Subcutaneous abdominal adipose tissue (tissue), 5 donors: ENCODE measurements at regions not wholly inside any gene's neighbourhood (a gene's known extent, or its start where the extent isn't known, plus 50 kb on each side); places are given as distances from the start of the nearest gene placed in this dataset.

Experiments used
- H3K27ac ChIP-seq: one replicate; pipeline ENCODE4 v1.7.0; 2013; ENCODE audit warnings: low read depth, mild to moderate bottlenecking, inconsistent platforms, low read length, moderate library complexity
- H3K27me3 ChIP-seq, 5 donors: one replicate each; pipeline ENCODE4 v1.7.0; 2013; ENCODE audit warnings: low read length in 5 of 5, inconsistent platforms in 1 of 5; ENCODE audit not compliant: control insufficient read depth in 5 of 5, insufficient read depth in 4 of 5
- H3K36me3 ChIP-seq, 5 donors: one replicate each; pipeline ENCODE4 v1.7.0; 2013; ENCODE audit warnings: low read length in 5 of 5; ENCODE audit not compliant: control insufficient read depth in 5 of 5, insufficient read depth in 5 of 5
- H3K4me1 ChIP-seq, 5 donors: one replicate each; pipeline ENCODE4 v1.7.0; 2013; ENCODE audit warnings: low read length in 5 of 5, mild to moderate bottlenecking in 3 of 5, moderate library complexity in 1 of 5; ENCODE audit not compliant: control insufficient read depth in 5 of 5, insufficient read depth in 5 of 5
- H3K4me3 ChIP-seq, 5 donors: one replicate each; pipeline ENCODE4 v1.7.0; 2013; ENCODE audit warnings: low read length in 5 of 5, low read depth in 1 of 5
- H3K9ac ChIP-seq, 5 donors: one replicate each; pipeline ENCODE4 v1.7.0; 2013; ENCODE audit warnings: low read length in 5 of 5, mild to moderate bottlenecking in 4 of 5, moderate library complexity in 3 of 5
- H3K9me3 ChIP-seq, 5 donors: one replicate each; pipeline ENCODE4 v1.7.0; 2013; ENCODE audit warnings: low read length in 5 of 5; ENCODE audit not compliant: control insufficient read depth in 5 of 5
- donor health status: healthy.
- donor health status: healthy.
- donor health status: healthy.
- donor health status: healthy.
- donor health status: healthy.

GRCh38 chr2:564471-565181 lies 112.6 kb downstream of the TMEM18 start:
- H3K36me3 ChIP-seq: no peaks in the 10 kb centered on the region
- no peaks in the 10 kb centered on the region for H3K9me3 ChIP-seq
- H3K4me1 ChIP-seq: peaks cover 0 to 7% (median 2%) of the 10 kb centered on the region in 5 donors
- peaks cover 3 to 17% (median 9%) of the 10 kb centered on the region in 5 donors for H3K27me3 ChIP-seq
- no peak overlapping the region for H3K9ac ChIP-seq
- H3K4me3 ChIP-seq: no peak overlapping the region
- H3K27ac ChIP-seq: no peak overlapping the region

- H3K27me3 ChIP-seq: peaks cover 3 to 11% (median 8%) of the 10 kb centered on the region in 5 donors
- H3K4me1 ChIP-seq: peaks cover 0 to 4% (median 2%) of the 10 kb centered on the region in 5 donors
- H3K4me3 ChIP-seq: no peak overlapping the region
- H3K9me3 ChIP-seq: no peaks in the 10 kb centered on the region
- no peak overlapping the region for H3K27ac ChIP-seq
- H3K9ac ChIP-seq: no peak overlapping the region
- H3K36me3 ChIP-seq: no peaks in the 10 kb centered on the region
Measured at GRCh38 chr2:563512-563911, 113.7 kb downstream of the TMEM18 start.

GRCh38 chr2:562391-563364 lies 114.5 kb downstream of the TMEM18 start:
- no peaks in the 10 kb centered on the region for H3K36me3 ChIP-seq
- H3K27me3 ChIP-seq: peaks cover 0 to 8% (median 6%) of the 10 kb centered on the region in 5 donors

GRCh38 chr2:558879-559278 lies 118.3 kb downstream of the TMEM18 start:
- peaks cover 0 to 3% (median 0%) of the 10 kb centered on the region in 5 donors for H3K9me3 ChIP-seq
- peaks cover 0 to 4% (median 0%) of the 10 kb centered on the region in 5 donors for H3K4me1 ChIP-seq
- H3K27ac ChIP-seq: no peak overlapping the region
- no peaks in the 10 kb centered on the region for H3K36me3 ChIP-seq
- no peak overlapping the region for H3K9ac ChIP-seq
- H3K27me3 ChIP-seq: peaks cover 0 to 12% (median 4%) of the 10 kb centered on the region in 5 donors
- H3K4me3 ChIP-seq: no peak overlapping the region

More at GRCh38 chr2:562391-563364, 114.5 kb downstream of the TMEM18 start:
- H3K4me1 ChIP-seq: no peaks in the 10 kb centered on the region
- H3K9me3 ChIP-seq: peaks cover 0 to 3% (median 0%) of the 10 kb centered on the region in 5 donors
- no peak overlapping the region for H3K4me3 ChIP-seq
- no peak overlapping the region for H3K27ac ChIP-seq
- H3K9ac ChIP-seq: no peak overlapping the region

GRCh38 chr2:558302-558642 lies 118.9 kb downstream of the TMEM18 start:
- no peak overlapping the region for H3K9ac ChIP-seq
- peaks cover 0 to 3% (median 0%) of the 10 kb centered on the region in 5 donors for H3K9me3 ChIP-seq
- H3K27me3 ChIP-seq: peaks cover 0 to 14% (median 4%) of the 10 kb centered on the region in 5 donors
- no peak overlapping the region for H3K27ac ChIP-seq
- peak overlapping the region in 3 of 5 donors; percentile 23 to 55 (median 36) for H3K4me3 ChIP-seq
- peaks cover 0 to 4% (median 0%) of the 10 kb centered on the region in 5 donors for H3K4me1 ChIP-seq
- H3K36me3 ChIP-seq: no peaks in the 10 kb centered on the region

GRCh38 chr2:557635-558301 lies 119.4 kb downstream of the TMEM18 start:
- Histone ChIP-seq H3K9ac (no peak overlapping the region), H3K27ac (no peak overlapping the region), H3K4me1 (peaks cover 0 to 4% (median 0%) of the 10 kb centered on the region in 5 donors), H3K36me3 (no peaks in the 10 kb centered on the region), H3K4me3 (peak overlapping the region in 3 of 5 donors; percentile 23 to 55 (median 36)), H3K9me3 (peaks cover 0 to 3% (median 0%) of the 10 kb centered on the region in 5 donors), H3K27me3 (peaks cover 0 to 19% (median 4%) of the 10 kb centered on the region in 5 donors)

GRCh38 chr2:556485-556884 lies 120.7 kb downstream of the TMEM18 start:
- peaks cover 0 to 3% (median 0%) of the 10 kb centered on the region in 5 donors for H3K9me3 ChIP-seq
- peaks cover 0 to 4% (median 0%) of the 10 kb centered on the region in 5 donors for H3K4me1 ChIP-seq
- no peaks in the 10 kb centered on the region for H3K36me3 ChIP-seq
- no peak overlapping the region for H3K4me3 ChIP-seq
- H3K9ac ChIP-seq: no peak overlapping the region
- peaks cover 0 to 21% (median 4%) of the 10 kb centered on the region in 5 donors for H3K27me3 ChIP-seq
- no peak overlapping the region for H3K27ac ChIP-seq

- Histone ChIP-seq H3K27ac (no peak overlapping the region), H3K4me1 (peaks cover 0 to 4% (median 0%) of the 10 kb centered on the region in 5 donors), H3K36me3 (no peaks in the 10 kb centered on the region), H3K4me3 (no peak overlapping the region), H3K9ac (no peak overlapping the region), H3K27me3 (peaks cover 0 to 24% (median 4%) of the 10 kb centered on the region in 5 donors), H3K9me3 (peaks cover 0 to 3% (median 0%) of the 10 kb centered on the region in 5 donors)
Measured at GRCh38 chr2:555164-555922, 121.9 kb downstream of the TMEM18 start.

GRCh38 chr2:554444-554843 lies 122.8 kb downstream of the TMEM18 start:
- no peak overlapping the region for H3K9ac ChIP-seq
- H3K27ac ChIP-seq: no peak overlapping the region
- H3K27me3 ChIP-seq: peaks cover 0 to 24% (median 4%) of the 10 kb centered on the region in 5 donors
- no peak overlapping the region for H3K4me3 ChIP-seq
- peaks cover 0 to 3% (median 0%) of the 10 kb centered on the region in 5 donors for H3K9me3 ChIP-seq
- H3K36me3 ChIP-seq: no peaks in the 10 kb centered on the region
- H3K4me1 ChIP-seq: peaks cover 0 to 4% (median 0%) of the 10 kb centered on the region in 5 donors
